Progenitor cell of endocrine pancreas (in vitro differentiated cells): ENCODE measurements at regions not wholly inside any gene's neighbourhood (a gene's known extent, or its start where the extent isn't known, plus 50 kb on each side); places are given as distances from the start of the nearest gene placed in this dataset.
A peak's percentile ranks its signal among the peaks of the same experiment; 100 is the strongest.

Source experiments
- DNase-seq: peaks from one replicate; pipeline ENCODE4 v3.0.0; 2021; ENCODE audit warnings: low spot score; ENCODE audit not compliant: unreplicated experiment
- H3K27ac Mint-ChIP-seq: 2 replicates; pipeline ENCODE4 v1.8.0; 2021; ENCODE audit warnings: mild to moderate bottlenecking, moderate library complexity, mixed read lengths
- H3K27me3 Mint-ChIP-seq: 2 replicates; pipeline ENCODE4 v1.8.0; 2021; ENCODE audit warnings: mixed read lengths
- H3K36me3 Mint-ChIP-seq: 2 replicates; pipeline ENCODE4 v1.8.0; 2022; ENCODE audit warnings: mixed read lengths; ENCODE audit not compliant: insufficient read depth
- H3K4me1 Mint-ChIP-seq: 2 replicates; pipeline ENCODE4 v1.8.0; 2021; ENCODE audit warnings: low read depth, mixed read lengths
- H3K4me3 Mint-ChIP-seq: 2 replicates; pipeline ENCODE4 v1.8.0; 2021; ENCODE audit warnings: low read depth, mild to moderate bottlenecking, moderate library complexity, mixed read lengths
- H3K9me3 Mint-ChIP-seq: 2 replicates; pipeline ENCODE4 v1.8.0; 2021; ENCODE audit warnings: low read depth, mixed read lengths
- CTCF ChIP-seq: fragments of 200-600 bp; sonication (generic); IDR thresholded peaks from one replicate; pipeline ENCODE4 v1.5.0; 2021; ENCODE audit warnings: antibody characterized with exemption, mild to moderate bottlenecking; ENCODE audit not compliant: unreplicated experiment

GRCh38 chr5:33153831-33154230 lies 286.9 kb upstream of the TARS1 start:
- Mint-ChIP-seq H3K4me1 (peaks cover 12% of the 10 kb centered on the region), H3K36me3 (no peaks in the 10 kb centered on the region), H3K4me3 (no peak overlapping the region), H3K9me3 (peaks cover 13% of the 10 kb centered on the region), H3K27me3 (no peaks in the 10 kb centered on the region), H3K27ac (peak overlapping the region; percentile 3)
- DNase-seq: no peak
- TF ChIP-seq CTCF: no peak

- no peaks in the 10 kb centered on the region for H3K4me1 Mint-ChIP-seq
Observed at GRCh38 chr5:33160871-33161270, 279.9 kb upstream of the TARS1 start.

DNA sequence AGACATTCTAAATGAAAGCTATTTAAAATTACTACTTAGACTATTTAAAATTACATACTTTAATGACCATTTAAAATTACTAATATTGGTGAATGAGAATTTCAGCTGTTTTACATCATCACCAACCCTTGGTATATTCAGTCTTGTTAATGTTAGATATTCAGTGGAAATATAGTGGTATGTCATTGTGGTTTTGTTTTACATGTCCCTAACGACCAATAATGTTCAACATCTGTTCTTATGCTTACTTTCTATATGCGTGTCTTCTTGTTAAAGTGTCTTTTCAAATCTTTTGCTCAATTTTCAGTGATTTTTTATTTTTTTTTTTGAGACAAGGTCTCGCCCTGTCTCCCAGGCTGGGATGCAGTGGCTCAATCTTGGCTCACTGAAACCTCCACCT lies 279.3 kb upstream of the TARS1 start:
- Mint-ChIP-seq H3K27me3 (no peaks in the 10 kb centered on the region), H3K9me3 (peaks cover 23% of the 10 kb centered on the region), H3K4me3 (no peak overlapping the region), H3K4me1 (no peaks in the 10 kb centered on the region), H3K27ac (no peak overlapping the region), H3K36me3 (peaks cover 3% of the 10 kb centered on the region)
- DNase-seq: no peak
- no peak for TF ChIP-seq CTCF

More at GRCh38 chr5:33160871-33161270, 279.9 kb upstream of the TARS1 start:
- DNase-seq: no peak
- H3K27ac Mint-ChIP-seq: no peak overlapping the region
- H3K4me3 Mint-ChIP-seq: no peak overlapping the region
- no peak for TF ChIP-seq CTCF
- no peaks in the 10 kb centered on the region for H3K27me3 Mint-ChIP-seq
- H3K36me3 Mint-ChIP-seq: peaks cover 3% of the 10 kb centered on the region
- H3K9me3 Mint-ChIP-seq: peaks cover 22% of the 10 kb centered on the region

DNA sequence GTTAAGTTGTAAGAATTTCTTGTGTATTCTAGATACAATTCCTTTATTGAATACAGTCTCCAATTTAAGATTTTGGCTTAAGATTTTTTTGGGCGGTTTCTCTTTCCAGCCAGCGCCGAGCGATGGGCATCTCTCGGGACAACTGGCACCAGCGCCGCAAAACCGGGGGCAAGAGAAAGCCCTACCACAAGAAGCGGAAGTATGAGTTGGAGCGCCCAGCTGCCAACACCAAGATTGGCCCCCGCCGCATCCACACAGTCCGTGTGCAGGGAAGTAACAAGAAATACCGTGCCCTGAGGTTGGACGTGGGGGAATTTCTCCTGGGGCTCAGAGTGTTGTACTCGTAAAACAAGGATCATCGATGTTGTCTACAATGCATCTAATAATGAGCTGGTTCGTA lies 278.7 kb upstream of the TARS1 start:
- no peak overlapping the region for H3K27ac Mint-ChIP-seq

GRCh38 chr5:33166522-33166921 lies 274.2 kb upstream of the TARS1 start:
- no peak overlapping the region for H3K27ac Mint-ChIP-seq
- no peak for TF ChIP-seq CTCF
- H3K36me3 Mint-ChIP-seq: peaks cover 7% of the 10 kb centered on the region
- no peak for DNase-seq
- no peaks in the 10 kb centered on the region for H3K27me3 Mint-ChIP-seq
- no peak overlapping the region for H3K4me3 Mint-ChIP-seq
- peaks cover 41% of the 10 kb centered on the region for H3K9me3 Mint-ChIP-seq
- no peaks in the 10 kb centered on the region for H3K4me1 Mint-ChIP-seq

More for the DNA sequence above, 278.7 kb upstream of the TARS1 start:
- Mint-ChIP-seq H3K4me3 (no peak overlapping the region), H3K27me3 (no peaks in the 10 kb centered on the region), H3K4me1 (no peaks in the 10 kb centered on the region), H3K9me3 (peaks cover 23% of the 10 kb centered on the region), H3K36me3 (peaks cover 3% of the 10 kb centered on the region)
- no peak for TF ChIP-seq CTCF
- DNase-seq: no peak
